Upper lobe of left lung (tissue), 6 donors: ENCODE measurements at regions not wholly inside any gene's neighbourhood (a gene's known extent, or its start where the extent isn't known, plus 50 kb on each side); places are given as distances from the start of the nearest gene placed in this dataset.
"Not testable (repeated sequence)": the region's sequence is repeated elsewhere in the genome, so short reads cannot be mapped to it uniquely, and the experiment has no call there.

Experiments used
- ATAC-seq, 2 donors: fragments of 200-7000 bp; cut with Tn5 transposase; one replicate each; pipeline ENCODE4 v1.9.1; 2022; ENCODE audit warnings: mild to moderate bottlenecking in 2 of 2, moderate library complexity in 2 of 2; ENCODE audit not compliant: low FRiP score in 2 of 2
- DNase-seq, 2 donors: peaks; one replicate each; pipeline ENCODE4 v3.0.0-alpha.2; 2019 to 2020
- H3K27ac ChIP-seq, 4 donors: fragments of 200-600 bp; sonication (generic); one replicate each; pipeline ENCODE4 v1.5.1; 2016 to 2019
- H3K27me3 ChIP-seq, 4 donors: fragments of 200-600 bp; sonication (generic); one replicate each; pipeline ENCODE4 v1.5.1; 2017 to 2019
- H3K36me3 ChIP-seq, 4 donors: fragments of 200-600 bp; sonication (generic); one replicate each; pipeline ENCODE4 v1.5.1; 2016 to 2019
- H3K4me1 ChIP-seq, 4 donors: fragments of 200-600 bp; sonication (generic); one replicate each; pipeline ENCODE4 v1.5.1; 2018 to 2019
- H3K4me3 ChIP-seq, 4 donors: fragments of 200-600 bp; sonication (generic); one replicate each; pipeline ENCODE4 v1.5.1; 2017 to 2019; ENCODE audit warnings: mild to moderate bottlenecking in 2 of 4, moderate library complexity in 1 of 4
- H3K9me3 ChIP-seq, 4 donors: fragments of 200-600 bp; sonication (generic); one replicate each; pipeline ENCODE4 v1.5.1; 2018 to 2019
- CTCF ChIP-seq, 6 experiments: fragments of 450-650 bp in 4 of 6; fragments of 200-600 bp in 2 of 6; sonication (generic) in 2 of 6; IDR thresholded peaks; one replicate each; pipeline ENCODE4 v1.5.1; 2016 to 2019; ENCODE audit warnings: antibody characterized with exemption in 6 of 6
- EP300 ChIP-seq, 4 donors: sonication (generic); formaldehyde crosslinking; IDR thresholded peaks; one replicate each; pipeline ENCODE4 v1.5.1; 2017; ENCODE audit warnings: antibody characterized with exemption in 4 of 4, control low read depth in 2 of 4
- POLR2A ChIP-seq, 4 donors: fragments of 450-650 bp; IDR thresholded peaks; one replicate each; pipeline ENCODE4 v1.5.1; 2016 to 2017; ENCODE audit warnings: antibody characterized with exemption in 4 of 4, mild to moderate bottlenecking in 2 of 4
- POLR2AphosphoS5 ChIP-seq, 2 donors: sonication (generic); formaldehyde crosslinking; IDR thresholded peaks; one replicate each; pipeline ENCODE4 v1.5.1; 2017; ENCODE audit warnings: antibody characterized with exemption in 2 of 2
- WGBS, 2 donors: methylation state at CpG; one replicate each; pipeline ENCODE4 v1.1.5; 2017 to 2018; 5-methylcytosine and 5-hydroxymethylcytosine counted together
- donor health status: DM: no; HTN: no; CAD: no; lungs with moderate emphysema.
- donor health status: DM: no; HTN: yes; CAD: no; lungs with severe emphysema.

GRCh38 chr12:42912367-42912766, 322.8 kb upstream of the PRICKLE1 start:
- Histone ChIP-seq H3K4me1 (no peaks in the 10 kb centered on the region), H3K36me3 (no peaks in the 10 kb centered on the region), H3K27ac (no peak overlapping the region), H3K4me3 (no peak overlapping the region), H3K9me3 (no peaks in the 10 kb centered on the region), H3K27me3 (no peaks in the 10 kb centered on the region)
- ATAC-seq, result no peak
- WGBS, 2 donors, result 76 to 81% methylated on average over 1 of the region's 1 CpG
- DNase-seq, result no peak
- TF ChIP-seq EP300 (IDR thresholded peaks at IDR 0.05) (no peak), POLR2AphosphoS5 (IDR thresholded peaks at IDR 0.05) (no peak), POLR2A (IDR thresholded peaks at IDR 0.05) (no peak)

- Histone ChIP-seq H3K4me3 (no peak overlapping the region), H3K27ac (no peak overlapping the region), H3K4me1 (no peaks in the 10 kb centered on the region), H3K27me3 (no peaks in the 10 kb centered on the region), H3K36me3 (no peaks in the 10 kb centered on the region), H3K9me3 (no peaks in the 10 kb centered on the region)
- no peak for DNase-seq
- TF ChIP-seq POLR2AphosphoS5 (IDR thresholded peaks at IDR 0.05), result no peak
- no peak for TF ChIP-seq EP300 (IDR thresholded peaks at IDR 0.05)
- TF ChIP-seq CTCF (IDR thresholded peaks at IDR 0.05), result no peak
- TF ChIP-seq POLR2A (IDR thresholded peaks at IDR 0.05), result no peak
- no peak for ATAC-seq
- 68 to 74% methylated on average over 6 of the region's 6 CpGs for WGBS, 2 donors
These were observed 321.1 kb upstream of the PRICKLE1 start for GRCh38 chr12:42910656-42911055.

- Histone ChIP-seq H3K9me3 (no peaks in the 10 kb centered on the region), H3K4me1 (no peaks in the 10 kb centered on the region), H3K27ac (no peak overlapping the region), H3K4me3 (no peak overlapping the region), H3K27me3 (no peaks in the 10 kb centered on the region), H3K36me3 (no peaks in the 10 kb centered on the region)
- 69 to 70% methylated on average over 6 of the region's 6 CpGs for WGBS, 2 donors
- TF ChIP-seq POLR2AphosphoS5 (IDR thresholded peaks at IDR 0.05), result no peak
- no peak for TF ChIP-seq EP300 (IDR thresholded peaks at IDR 0.05)
- TF ChIP-seq POLR2A (IDR thresholded peaks at IDR 0.05), result no peak
- no peak for TF ChIP-seq CTCF (IDR thresholded peaks at IDR 0.05)
- no peak for ATAC-seq
- no peak for DNase-seq
These were observed 319.2 kb upstream of the PRICKLE1 start for GRCh38 chr12:42908712-42909111.

- not testable (repeated sequence) for H3K27ac ChIP-seq, H3K9me3 ChIP-seq, H3K36me3 ChIP-seq, H3K4me3 ChIP-seq, DNase-seq, H3K4me1 ChIP-seq, H3K27me3 ChIP-seq, ATAC-seq
- WGBS, 2 donors, result 91 to 93% methylated on average over 2 of the region's 2 CpGs
These were observed 317.3 kb upstream of the PRICKLE1 start for GRCh38 chr12:42906801-42907200.

GRCh38 chr12:42905419-42905705, 315.8 kb upstream of the PRICKLE1 start:
- WGBS, 2 donors, result 90 to 95% methylated on average over 2 of the region's 2 CpGs
- TF ChIP-seq CTCF (IDR thresholded peaks at IDR 0.05) (no peak), POLR2AphosphoS5 (IDR thresholded peaks at IDR 0.05) (no peak), POLR2A (IDR thresholded peaks at IDR 0.05) (no peak), EP300 (IDR thresholded peaks at IDR 0.05) (no peak)
- ATAC-seq (no peak), DNase-seq (peak in 1 of 2 donors; percentile 2)
- no peak overlapping the region for H3K27ac ChIP-seq
- no peak overlapping the region for H3K4me3 ChIP-seq
- no peaks in the 10 kb centered on the region for H3K9me3 ChIP-seq
- H3K36me3 ChIP-seq, result no peaks in the 10 kb centered on the region
- no peaks in the 10 kb centered on the region for H3K27me3 ChIP-seq
- H3K4me1 ChIP-seq, result no peaks in the 10 kb centered on the region

GRCh38 chr12:42904683-42905418, 315.3 kb upstream of the PRICKLE1 start:
- 77 to 81% methylated on average over 12 of the region's 12 CpGs for WGBS, 2 donors
- ATAC-seq, result no peak
- Histone ChIP-seq H3K4me1 (no peaks in the 10 kb centered on the region), H3K4me3 (no peak overlapping the region), H3K27ac (no peak overlapping the region), H3K36me3 (no peaks in the 10 kb centered on the region), H3K27me3 (no peaks in the 10 kb centered on the region), H3K9me3 (no peaks in the 10 kb centered on the region)
- no peak for DNase-seq
- TF ChIP-seq CTCF (IDR thresholded peaks at IDR 0.05), result no peak
- no peak for TF ChIP-seq POLR2AphosphoS5 (IDR thresholded peaks at IDR 0.05)
- TF ChIP-seq EP300 (IDR thresholded peaks at IDR 0.05), result no peak
